HG03558 (cell line): ENCODE measurements at regions not wholly inside any gene's neighbourhood (a gene's known extent, or its start where the extent isn't known, plus 50 kb on each side); places are given as distances from the start of the nearest gene placed in this dataset.

Experiments
- ATAC-seq: cut with Tn5 transposase; IDR thresholded peaks from one replicate; pipeline ENCODE4 v1.9.1; 2021; ENCODE audit warnings: moderate number of reproducible peaks; ENCODE audit not compliant: unreplicated experiment; ENCODE audit errors: extremely low read depth

- no peak for ATAC-seq
Observed at GRCh38 chr4:126242679-126243390, 928.1 kb downstream of the FAT4 start.

DNA sequence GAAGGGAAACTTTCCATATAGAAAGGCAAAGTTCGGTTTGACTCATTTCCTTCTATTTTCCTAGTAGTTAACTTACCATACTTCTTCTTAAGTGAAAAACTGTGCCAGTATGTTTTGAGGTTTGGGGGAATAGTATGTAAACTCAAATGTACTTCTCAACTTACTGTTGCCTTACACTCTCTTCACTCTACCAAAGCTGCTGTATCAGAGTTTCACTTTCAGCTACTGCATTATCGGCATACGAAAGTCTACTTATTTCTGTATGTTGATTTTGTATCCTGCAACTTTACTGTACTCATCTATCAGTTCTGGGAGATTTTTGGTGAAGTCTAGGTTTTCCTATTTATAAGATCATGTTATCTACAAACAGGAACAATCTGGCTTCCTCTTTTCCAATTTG is 932.7 kb downstream of the FAT4 start:
- no peak for ATAC-seq

GRCh38 chr4:126250006-126250405 is 935.3 kb downstream of the FAT4 start:
- ATAC-seq: no peak

GRCh38 chr4:126251169-126251568 is 936.4 kb downstream of the FAT4 start:
- ATAC-seq: no peak

GRCh38 chr4:126262665-126263064 is 947.9 kb downstream of the FAT4 start:
- ATAC-seq: no peak

- no peak for ATAC-seq
Observed at GRCh38 chr4:126264839-126265238, 950.1 kb downstream of the FAT4 start.

DNA sequence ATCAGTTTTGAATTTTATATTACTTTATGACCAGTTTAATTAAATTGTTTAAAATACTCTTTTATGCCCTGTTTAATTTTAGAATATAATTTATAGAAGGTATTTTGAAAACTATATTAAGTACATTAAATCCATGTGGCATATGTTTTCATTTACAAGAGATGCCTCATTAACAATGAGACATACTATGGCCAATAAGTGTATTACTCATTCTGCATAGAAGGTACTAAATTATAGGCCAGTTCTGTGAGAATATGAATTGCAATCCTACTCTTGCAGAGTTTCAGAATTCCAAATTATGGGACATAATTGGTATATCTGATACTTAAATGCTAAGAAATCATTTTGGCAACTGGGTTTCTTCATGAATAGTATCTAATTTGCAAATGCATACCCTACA is 951.1 kb downstream of the FAT4 start:
- ATAC-seq: no peak

DNA sequence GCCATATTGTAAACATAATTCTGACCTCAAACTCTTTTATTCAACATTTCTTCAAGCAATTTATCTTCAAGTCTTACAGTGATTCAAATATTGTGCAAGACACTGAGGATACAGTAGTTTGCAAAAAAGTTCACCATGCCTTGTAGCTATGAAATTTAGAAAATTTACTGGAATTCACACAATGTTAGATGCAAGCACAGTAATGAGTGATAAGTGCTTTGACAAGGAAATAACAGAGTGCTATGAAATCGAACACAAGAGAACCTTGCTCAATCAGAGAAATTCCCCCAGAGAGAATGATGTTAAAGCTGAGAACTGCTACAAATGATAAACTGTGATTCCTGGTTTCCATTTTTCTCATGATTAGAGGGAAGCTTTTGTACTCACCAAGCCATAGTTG is 952.9 kb downstream of the FAT4 start:
- ATAC-seq: no peak

GRCh38 chr4:126268106-126268505 is 953.4 kb downstream of the FAT4 start:
- no peak for ATAC-seq

GRCh38 chr4:126269106-126269505 is 954.4 kb downstream of the FAT4 start:
- no peak for ATAC-seq

DNA sequence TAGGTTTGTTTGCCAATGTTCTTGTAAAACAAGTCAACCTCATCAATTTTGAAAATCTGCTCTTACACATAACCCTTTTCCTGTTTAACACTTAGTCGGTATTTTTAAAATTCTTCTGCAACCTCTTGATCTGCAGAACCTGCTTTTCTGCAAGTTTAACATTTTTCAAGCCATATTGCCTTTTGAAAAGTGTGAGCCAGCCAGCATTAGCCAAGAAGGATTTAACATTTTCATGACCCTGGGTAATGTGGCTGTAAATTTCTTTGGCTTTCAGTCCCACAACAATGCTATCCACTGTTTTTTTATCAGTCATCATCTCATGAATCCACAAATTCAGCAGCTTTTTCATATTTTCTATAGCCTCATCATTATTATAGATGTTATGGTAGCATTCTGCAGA is 956.5 kb downstream of the FAT4 start:
- no peak for ATAC-seq

GRCh38 chr4:126273746-126274145 is 959.0 kb downstream of the FAT4 start:
- ATAC-seq: no peak

DNA sequence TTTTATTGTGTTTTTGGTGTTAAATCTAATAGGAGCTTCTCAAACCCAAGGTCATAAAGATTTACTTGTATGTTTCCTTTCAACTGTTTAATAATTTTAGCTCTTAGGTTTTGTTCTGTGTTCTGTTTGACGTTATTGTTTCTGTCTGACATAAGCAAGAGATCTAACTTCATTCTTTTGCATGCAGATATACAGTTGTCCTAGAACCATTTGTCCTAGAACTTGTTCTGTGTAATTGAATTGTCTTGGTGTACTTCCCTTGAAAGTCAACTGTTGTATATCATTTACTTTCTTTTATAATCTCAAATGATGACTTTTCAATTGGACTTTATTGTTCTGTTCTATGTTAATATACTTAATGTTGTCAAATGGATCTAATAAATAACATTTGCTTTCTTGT is 977.1 kb downstream of the FAT4 start:
- ATAC-seq: no peak

GRCh38 chr4:126298271-126298670 is 983.5 kb downstream of the FAT4 start:
- ATAC-seq: no peak

DNA sequence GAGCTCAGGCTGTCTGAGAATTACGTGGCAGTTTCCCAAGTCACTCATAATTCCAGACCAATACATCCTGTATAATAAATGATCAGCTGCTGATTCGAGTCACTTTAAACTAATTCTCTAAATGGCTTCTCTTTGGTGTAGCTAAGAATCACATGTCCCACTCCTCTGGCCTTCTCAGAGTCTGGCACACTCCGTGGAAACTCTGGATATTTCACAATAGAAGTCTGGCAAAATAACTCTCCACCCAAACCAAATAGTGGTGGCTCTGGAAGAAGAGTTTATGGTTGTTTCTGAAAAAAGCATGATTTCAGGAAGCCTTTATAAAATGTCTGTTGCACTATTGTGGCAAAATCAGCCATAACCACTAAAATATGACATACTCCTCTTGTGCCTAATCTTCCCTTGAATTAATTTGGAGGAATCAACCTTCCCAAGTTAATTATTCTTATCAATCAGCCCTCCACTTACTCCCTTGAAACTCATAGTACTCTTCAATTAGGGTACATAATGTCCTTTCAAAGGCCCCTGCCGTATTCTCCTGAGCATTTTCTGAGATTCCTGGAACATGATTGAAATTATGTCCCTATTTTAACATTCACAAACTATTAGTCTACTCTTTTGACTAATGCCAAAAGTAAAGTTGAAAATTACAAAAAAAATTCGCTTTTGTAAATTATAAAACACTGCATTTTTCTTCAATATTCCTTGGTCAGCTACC is 991.6 kb downstream of the FAT4 start:
- no peak for ATAC-seq

GRCh38 chr4:126318376-126318775 is 1003.6 kb downstream of the FAT4 start:
- ATAC-seq: no peak

DNA sequence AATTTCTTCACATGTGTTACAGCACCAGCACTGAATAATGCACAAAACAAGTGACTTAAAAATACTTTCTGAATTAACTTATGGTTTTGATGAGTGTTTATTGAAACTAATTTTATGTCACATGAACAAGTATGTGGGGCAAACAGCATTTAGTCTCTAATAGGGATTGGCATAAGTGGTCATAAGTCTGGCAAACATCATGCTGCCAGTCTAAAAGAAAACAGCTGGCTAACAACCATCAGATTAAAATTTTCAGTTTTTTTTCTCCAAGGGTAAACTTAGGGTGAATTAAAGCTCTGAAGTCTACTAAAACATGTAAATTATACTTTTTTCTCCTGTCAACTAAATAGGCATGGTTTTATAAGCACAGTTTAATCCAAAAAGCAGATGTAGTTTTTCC is 1014.2 kb downstream of the FAT4 start:
- no peak for ATAC-seq

- ATAC-seq: no peak
Observed at GRCh38 chr4:126338548-126338947, 1023.8 kb downstream of the FAT4 start.

DNA sequence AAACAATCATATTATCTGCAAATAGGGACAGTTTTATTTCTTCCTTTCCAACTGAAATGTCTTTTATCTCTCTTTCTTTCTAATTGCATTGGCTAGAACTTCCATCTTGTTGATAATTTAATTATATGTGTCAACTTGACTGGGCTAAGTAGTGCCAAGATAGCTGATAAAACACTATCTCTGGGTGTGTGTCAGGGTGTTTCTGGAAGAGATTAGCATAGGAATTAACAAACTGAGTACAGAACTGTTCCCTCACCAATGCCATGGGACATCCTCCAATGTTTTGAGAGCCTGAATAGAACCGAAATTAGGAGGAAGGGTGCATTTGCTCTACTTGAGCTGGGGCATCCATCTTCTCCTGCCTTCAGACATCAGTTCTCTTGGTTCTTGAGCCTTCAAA is 1027.2 kb downstream of the FAT4 start:
- no peak for ATAC-seq

DNA sequence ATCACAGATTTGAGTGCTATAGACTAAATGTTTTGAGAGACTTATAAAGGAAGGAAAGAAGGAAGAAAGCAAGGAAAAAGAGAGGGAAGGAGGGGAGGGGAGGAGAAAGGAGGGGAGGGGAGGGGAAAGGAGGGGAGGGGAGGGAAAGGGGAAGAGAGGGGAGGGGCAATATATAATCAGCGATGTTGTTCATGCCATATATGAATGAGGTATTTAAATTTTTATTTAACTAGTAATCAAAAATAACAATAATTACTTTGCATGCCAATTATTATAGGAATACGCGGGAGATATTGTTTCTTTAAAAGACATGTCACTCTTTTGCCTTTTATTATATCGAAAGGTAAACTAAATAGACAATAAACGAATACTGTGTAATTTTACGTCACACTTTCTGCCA is 1029.7 kb downstream of the FAT4 start:
- ATAC-seq: no peak

DNA sequence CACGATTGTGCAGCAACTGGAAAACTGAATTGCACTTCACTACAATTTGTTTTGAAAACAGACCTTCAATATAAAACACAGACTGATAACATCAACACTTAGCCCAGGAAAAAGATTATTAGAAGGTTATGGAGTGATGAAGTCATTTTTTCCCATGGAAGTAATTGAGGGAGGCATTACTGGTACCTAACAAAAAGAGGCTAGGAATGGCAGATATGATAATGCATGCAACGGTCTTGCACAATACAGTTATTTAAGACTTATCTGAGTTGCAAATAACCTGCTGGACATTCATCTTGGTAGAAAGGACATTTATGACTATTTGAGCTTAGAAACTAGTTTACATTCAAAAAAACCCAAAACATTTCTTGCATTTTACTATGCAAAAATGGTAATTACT is 1031.9 kb downstream of the FAT4 start:
- ATAC-seq: no peak

DNA sequence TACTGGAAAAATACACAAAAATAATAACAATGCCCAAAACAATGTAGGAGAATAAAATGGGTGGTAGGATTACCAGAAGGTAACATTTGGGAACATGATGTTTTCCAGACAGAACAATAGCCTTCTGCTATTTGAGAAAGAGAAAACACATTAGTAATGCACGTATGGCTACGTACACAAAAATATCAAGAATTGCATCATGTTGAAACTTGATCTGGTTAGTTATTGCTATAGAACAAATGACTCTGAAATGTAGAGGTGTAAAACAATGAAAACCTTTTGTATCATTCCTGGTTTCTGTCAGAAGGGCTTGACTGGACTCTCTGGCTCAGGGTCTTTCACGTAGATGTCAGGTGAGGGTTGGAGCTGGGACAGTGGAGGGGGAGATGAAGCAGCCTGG is 1040.0 kb downstream of the FAT4 start:
- no peak for ATAC-seq
